ENCODE measurements at regions not wholly inside any gene's neighbourhood (a gene's known extent, or its start where the extent isn't known, plus 50 kb on each side); places are given as distances from the start of the nearest gene placed in this dataset.

DNA sequence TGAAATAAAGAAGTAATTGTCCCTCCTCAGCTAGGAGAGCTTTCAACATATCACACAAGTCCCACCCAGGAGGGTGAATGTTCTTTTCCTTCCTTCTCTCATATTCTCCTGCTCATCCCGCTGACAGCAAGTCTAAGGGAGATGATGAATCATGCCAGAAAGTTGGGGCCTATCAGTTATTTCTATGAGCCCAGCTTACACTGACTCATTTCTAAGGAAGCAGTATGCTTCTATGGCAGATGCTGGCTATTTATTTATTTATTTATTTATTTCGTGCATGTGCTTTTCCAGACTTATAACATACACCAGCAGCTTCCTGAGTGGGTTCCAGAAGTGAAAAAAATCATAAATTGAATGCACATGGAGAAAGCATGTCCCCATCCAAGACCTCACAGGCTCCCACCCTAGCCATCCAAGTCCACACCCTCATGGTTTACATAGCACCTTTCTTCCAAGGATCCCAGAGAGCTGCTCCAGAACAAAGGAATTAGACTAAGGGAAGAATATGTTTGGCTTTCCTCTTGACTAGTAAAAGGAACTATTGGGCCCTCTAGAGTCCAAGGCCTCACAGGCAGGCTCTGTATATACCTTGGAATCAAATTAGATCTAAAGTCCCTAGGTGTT lies 1074.2 kb upstream of the ZEB2 start:
- DNase-seq, result peak; percentile 38

DNA sequence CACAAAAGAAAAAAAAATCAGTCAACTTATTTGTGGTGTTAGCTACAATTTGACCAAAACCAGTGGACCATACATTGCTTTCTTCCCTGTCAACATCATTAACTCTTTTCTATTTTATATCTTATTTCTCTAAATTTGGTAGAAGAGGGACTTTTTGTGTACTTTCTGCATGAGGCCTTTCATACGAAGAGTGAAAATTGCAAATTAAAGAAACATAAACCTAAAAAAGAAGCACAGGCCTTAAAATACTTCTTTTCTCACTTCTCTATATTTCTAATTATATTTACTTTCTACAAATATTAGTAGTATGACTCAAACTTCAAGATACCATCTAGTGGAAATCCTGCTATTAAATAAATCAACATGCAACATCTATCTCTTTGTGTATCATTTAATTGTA lies 1073.4 kb upstream of the ZEB2 start:
- no peak for DNase-seq

DNA sequence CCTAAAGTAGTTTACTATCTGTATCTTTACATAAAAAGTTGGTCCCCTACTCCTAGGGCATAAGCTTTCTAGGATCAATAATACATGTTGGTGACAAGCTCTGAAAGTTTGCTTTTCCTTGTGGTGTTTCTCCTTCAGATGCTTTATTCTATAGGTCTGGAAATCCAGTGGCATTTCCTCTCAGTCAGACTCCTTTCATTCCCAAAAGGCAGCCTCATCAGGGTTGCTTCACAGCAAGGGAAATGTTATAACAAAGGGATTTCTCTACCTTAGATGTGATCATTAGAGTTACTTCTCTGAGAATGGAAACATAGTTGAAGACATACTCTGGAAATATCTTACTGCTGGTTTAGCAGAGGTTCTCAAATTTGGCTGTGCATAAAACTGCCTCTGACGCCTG lies 1072.4 kb upstream of the ZEB2 start:
- no peak for DNase-seq

DNA sequence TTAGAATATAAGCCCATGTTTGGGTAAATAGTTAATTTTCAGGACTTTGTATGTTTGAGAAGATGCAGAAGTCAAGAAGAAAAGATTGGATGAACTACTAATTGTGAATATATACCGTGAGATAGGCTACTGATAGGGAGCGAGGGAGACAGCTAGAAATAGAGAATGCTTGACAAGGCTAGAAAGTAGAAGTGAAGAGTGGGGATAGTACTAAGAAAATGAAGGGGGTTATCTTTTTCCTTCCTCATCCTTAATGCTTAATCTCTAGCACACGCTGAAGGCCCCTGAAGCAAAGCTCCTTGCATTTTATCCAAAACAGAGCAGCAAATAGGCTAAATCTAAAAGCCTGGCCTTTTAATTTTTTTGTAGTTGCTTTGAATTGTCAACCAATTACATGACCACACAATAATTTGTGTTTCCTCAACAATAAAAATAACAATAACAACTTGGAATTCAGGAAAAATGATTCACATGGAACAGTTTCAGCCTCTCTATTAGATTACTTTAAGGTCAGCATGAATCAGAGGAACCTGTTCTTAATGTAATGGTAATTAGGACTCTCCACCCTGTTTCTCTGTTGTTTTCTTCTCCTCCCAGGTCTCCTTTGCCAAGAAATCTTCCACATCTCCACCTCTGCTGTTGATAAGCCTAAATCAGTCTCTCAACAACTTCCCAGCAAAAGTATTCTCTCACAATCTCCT lies 1071.3 kb upstream of the ZEB2 start:
- no peak for DNase-seq

DNA sequence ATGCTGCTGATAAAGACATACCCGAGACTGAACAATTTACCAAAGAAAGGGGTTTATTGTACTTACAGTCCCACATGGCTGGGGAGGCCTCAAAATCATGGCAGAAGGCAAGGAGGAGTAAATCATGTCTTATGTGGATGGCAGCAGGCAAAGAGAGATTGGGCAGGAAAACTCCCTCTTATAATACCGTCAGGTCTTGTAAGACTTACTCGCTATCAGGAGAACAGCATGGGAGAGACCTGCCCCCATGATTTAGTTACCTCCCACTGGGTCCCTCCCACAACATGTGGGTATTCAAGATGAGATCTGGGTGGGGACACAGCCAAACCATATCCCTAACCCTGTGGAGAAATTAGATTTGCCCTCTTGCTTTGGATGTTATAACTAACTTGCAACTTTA lies 1068.0 kb upstream of the ZEB2 start:
- no peak for DNase-seq

DNA sequence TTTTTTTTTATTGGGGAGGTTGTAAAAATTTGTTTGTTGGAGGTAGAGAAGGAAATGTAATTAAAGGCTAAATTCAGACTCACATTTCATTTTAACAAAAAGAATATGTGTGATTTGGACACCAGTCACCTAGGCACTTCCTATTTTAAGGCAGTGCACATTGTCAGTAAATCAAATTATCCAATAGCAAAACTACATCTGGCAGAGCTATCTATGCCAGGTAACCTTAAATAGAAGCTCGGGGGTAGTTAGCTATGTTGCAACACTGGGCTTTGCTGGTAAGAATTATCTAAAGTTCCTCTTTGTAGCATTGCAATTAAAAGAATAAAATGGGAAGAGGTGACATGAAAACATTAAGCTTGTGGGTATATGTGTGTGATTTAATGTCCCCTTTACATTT lies 1064.4 kb upstream of the ZEB2 start:
- DNase-seq, result no peak

DNA sequence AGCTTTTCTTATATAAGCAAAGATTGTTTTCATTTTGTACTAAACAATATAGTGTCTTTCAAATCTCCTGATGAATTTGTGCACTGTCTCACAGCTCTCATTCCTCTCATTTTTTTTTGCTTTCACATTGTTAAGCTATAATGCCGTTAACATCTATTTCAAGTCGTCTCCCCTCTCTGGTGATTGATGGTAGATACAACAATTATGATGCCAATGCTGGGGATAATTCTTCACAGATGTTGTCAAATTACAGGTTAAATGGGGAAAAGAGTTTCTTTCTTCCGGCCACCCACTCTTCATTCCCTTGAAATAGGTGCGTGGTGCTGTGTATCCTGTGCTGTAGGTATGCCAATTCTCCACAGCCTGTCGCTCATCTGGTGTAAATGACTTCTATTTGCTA lies 1053.7 kb upstream of the ZEB2 start:
- no peak for DNase-seq

DNA sequence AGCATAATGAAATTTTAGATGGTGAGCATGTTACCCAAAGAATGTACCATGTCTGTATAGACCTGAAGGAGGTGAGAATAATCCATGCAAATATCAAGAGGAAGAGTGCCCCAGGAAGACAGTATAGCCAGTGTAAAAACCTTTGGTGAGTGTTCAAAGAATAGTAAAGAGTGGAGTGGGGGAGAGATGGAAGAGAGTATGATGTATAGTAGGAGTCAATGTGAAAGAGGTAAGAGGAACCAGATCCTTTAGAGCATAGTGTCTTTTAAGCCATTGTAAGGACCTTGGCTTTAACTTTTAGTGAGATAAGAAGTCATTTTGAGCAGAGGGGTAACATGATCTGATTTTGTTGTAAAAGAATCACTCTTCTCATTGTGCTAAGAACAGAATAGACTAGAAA lies 1052.3 kb upstream of the ZEB2 start:
- no peak for DNase-seq

DNA sequence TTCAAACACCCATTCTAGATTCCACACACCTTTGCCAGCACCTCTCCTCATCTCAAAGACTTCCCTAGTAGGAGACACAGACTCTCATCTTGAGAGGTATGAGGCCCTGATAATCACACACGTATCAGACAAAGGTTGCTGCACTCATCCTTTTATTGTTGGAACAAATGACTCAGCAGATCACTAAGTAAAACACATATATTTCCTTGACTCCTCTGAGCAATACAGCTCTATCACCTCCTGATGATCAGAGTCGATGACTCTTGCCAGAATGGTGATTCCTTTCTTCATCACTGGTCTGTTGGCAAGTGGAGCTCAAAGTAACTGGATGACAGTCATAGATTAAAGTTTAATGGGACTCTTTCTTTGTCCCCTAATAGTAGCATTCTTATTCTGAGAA lies 1049.2 kb upstream of the ZEB2 start:
- no peak for DNase-seq

DNA sequence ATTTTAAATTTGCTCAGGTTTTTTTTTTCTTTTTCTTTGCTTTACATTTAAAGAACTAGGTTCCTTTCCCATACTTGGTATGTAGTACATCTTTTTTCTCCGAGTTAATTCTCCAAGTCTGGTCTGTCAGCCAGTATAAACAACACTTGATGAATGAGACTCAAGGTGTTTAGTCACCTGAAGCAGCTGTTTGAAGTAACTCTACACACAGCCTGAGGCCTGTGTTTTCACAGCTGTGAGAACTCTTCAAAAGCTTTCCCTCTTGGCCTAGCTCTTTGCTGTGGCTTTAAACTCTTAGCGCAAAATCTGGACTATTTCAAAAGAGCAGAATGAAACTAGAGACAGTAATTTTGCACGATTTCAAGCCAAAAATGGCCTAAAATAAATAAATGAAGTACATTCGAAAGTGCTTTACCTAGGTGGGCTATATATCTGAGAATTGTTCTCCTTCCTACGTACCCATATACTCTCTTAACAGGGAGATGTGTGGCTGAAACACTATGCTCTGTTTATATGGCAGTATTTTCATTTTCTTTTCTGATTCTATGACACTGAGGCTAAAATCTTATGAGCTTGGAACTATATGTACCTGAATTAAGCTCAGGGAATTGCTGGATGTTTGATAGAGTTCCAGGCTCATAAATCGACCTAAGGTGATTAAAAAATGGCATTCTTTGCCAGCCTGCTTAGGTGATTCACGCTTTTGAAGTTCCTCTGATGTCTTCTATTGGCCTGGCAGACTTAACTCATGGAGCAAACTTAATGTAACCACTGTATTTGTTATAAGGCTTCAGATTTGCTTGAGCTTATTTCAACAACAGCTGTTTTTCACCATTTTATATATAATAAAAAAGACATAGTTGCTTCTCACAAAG lies 1044.1 kb upstream of the ZEB2 start:
- DNase-seq, result peak; percentile 54

DNA sequence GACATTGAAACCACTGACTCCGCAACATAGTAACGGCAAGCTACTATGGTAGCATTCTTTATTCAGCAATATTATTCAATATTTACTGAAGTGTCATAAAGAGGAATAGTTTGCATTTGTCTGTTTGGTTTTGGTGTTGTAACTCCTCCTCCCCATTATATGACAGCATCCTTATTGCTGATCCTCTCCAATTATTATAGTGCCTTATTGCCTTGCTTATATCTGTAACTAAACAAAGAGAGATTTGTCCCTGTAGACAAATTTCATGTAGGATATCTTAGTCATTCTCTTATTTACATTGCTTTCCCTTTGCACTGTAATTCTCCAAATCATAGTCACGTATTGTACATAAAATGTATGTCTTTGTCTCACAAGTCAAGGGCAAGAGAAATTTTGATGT lies 1041.2 kb upstream of the ZEB2 start:
- no peak for DNase-seq

DNA sequence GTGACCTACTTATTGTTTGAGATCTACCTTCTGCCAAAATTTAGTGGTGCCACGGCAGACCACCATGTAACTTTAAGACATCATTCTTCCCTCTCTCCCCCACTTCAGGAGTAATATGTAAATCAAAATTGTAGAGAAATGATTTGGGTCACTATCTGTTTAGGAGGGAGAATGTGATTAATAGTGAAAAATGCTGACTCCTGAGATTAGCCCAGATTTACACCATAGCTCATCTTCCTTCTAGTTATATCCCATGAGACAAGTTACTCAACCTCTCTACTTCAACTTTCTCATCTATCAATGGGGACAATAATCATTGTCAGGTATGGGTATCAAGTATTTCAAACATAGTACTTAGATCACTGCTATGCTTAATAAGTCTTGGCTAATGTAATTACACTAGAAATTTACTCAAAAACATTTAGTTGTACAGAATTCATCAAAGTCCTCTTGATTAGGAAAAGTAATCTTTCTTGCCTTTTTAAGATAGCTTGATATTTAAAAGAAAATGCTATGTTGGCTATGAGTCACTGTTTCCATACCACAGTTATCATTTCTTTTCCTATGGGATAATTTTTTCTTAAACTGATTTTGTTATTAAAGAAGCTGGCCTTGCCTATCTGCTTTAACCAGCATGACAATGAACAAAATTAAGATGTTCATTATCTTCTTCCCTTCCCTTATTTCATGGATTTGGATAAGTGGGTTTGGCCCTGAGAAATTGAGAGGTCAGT lies 1038.9 kb upstream of the ZEB2 start:
- no peak for DNase-seq

DNA sequence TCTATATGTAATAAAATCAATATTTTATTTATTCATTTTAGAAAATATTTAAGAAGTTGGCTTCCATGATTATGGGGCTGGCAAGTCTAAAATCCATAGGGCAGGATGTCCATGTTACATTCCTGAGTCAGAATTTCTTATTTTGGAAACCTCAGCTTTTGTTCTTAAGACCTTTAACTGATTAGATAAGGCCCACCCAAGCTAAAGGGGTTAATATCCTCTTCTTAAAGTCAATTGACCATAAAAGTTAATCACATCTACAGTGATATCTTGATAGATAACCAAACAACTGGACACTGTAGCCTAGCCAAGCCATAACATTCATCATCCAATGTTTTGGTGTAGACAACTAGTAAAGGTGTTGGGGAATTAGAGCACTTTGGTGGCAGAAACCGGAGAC lies 1035.4 kb upstream of the ZEB2 start:
- DNase-seq, result no peak

DNA sequence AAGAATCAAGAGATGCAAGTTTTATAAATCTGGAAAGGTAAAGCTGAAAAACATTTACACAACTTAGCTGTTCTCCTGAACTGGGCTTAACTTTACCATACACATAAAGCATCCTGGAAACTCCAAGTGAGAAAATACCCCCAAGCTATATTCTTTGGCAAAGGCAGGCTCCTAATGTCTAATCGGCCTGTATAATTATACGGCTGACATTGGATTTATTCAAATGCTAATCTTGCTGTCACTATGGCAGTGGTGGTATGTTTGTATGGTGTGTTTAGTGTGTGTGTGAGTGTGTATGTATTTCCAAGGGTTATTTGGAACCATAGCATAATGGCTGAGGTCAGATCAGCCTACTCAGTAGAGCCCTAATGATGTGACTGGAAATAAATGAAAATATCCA lies 1031.8 kb upstream of the ZEB2 start:
- peak; percentile 20 for DNase-seq

DNA sequence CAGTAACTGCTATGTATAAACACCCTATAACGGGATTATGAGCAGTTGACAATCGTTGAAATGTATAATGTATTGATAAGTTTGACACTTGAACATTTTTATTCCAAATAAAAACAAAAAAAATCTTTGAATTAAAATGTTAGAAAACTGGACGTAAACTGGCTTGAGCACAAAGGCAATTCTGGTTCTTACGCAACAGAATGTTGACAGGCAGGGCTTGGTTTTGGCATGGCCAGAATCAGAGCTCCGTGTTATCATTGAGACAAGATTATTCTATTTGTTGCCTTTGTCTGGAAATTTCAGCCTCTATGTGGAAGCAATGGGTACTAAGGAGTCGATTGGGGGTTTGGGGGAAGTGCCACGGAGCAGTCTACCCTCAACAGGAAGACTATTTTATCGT lies 1028.6 kb upstream of the ZEB2 start:
- DNase-seq, result no peak

DNA sequence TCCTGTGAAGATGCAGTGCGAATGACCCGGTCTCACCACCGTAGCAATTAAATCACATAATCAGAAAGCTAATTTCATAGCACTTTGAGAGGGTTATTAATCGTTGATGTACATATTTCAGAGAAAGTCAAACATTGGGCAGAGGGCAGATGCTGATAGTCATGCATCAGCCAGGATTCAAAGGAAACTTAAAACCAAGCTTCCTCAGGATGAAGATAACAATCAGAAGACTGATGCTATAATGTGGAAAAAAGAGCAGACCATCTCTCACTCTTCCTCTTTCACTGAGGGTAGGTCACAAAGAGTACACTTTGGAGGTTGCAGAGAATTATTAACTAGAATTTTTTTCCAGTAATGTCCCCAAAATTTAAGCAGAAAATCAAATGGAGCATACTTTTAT lies 1027.7 kb upstream of the ZEB2 start:
- no peak for DNase-seq

DNA sequence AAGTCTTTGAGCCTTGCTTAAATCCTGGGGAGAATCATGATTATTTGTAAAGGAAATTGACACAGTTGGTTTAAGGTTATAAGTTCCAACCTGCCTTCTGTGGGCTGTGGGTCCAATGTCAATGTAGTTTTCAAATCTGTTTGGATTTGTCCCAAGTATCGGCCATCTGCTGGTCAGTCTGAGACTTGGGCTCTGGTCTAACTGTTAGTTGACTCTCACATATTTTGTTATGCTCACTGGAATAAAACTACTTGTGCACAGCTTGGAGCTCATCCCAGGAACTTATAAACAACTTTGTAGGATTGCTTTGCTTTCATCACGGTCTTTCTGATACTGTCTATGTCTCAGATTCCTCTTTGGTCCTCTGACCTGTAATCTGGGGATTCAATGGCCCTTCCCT lies 1026.2 kb upstream of the ZEB2 start:
- DNase-seq, result no peak

DNA sequence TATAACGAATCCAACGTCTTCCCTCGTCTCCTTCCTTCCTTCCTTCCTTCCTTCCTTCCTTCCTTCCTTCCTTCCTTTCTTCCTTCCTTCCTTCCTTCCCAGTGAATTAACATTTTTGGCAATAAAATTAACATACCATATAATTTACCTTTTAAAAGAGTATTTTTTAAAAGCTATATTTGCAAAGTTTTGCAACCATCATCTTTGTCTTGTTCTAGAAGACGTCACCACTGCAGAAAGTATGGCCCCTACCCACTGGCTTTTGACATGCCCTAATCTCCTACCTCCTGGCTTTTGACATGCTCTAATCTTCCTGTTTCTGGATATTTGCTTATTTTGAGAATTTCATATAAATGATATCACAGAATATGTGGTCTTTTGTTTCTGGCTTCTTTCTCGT lies 1023.9 kb upstream of the ZEB2 start:
- DNase-seq, result no peak

DNA sequence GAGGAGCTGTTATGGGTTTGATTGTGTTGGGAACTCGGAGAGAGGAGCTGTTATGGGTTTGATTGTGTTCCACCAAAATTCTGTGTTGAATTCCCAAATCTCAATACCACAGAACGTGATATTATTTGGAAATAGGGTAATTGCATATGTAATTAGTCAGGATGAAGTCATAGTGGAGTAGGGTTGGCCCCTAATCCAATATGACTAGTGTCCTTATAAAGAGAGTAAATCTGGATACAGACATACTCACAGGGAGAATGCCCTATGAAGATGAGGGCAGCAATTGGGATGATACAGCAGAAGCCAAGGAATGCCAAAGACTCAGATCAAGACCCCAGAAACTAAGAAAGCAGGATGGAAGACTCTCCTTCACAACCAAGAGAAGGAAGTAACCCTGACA lies 1023.2 kb upstream of the ZEB2 start:
- DNase-seq, result no peak

DNA sequence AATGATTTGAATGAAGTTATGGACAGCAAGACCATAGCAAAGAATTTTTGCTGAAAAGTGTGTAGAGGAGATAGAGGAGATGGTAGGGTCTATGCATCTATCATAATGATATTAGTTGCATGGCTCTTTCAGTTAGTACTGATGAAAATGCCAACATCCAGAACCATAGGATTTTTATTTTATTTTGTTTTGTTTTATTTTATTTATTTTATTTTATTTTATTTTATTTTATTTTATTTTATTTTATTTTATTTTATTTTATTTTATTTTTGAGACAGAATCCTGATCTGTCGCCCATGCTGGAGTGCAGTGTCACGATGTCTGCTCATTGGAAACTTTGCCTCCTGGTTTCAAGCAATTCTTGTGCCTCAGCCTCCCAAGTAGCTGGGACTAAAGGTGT lies 1021.1 kb upstream of the ZEB2 start:
- DNase-seq, result no peak

DNA sequence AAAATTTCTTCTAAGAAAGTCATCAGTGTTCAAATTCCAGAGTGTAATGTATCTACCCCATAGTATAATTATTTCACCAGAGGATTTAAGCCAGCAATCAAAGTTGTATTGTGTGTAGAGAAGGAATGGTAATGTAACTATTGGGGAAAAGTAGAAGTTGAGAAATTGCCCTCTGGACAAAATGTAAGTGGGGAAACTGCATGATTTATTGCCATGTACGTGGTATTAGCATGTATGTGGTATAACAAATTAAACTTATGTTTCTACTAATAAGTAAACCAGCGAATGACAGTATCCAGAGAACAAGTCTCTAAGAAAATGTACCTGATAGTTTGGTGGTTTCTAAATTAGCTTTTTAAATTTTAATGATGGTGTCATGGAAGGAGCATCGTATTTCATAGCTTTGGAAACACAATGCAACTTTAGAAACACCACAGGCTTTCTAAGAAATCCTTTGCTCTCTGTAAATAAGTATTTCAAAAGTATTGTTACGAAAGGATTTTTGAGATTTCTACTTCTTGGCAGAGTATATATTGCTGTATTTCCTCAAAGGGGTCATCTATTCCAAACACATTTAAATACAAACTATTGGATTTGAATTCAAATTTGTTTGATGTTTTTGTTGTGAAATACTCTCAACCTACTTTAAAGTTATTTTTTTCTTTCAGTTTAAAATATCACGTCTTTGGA lies 1018.9 kb upstream of the ZEB2 start:
- DNase-seq, result no peak

DNA sequence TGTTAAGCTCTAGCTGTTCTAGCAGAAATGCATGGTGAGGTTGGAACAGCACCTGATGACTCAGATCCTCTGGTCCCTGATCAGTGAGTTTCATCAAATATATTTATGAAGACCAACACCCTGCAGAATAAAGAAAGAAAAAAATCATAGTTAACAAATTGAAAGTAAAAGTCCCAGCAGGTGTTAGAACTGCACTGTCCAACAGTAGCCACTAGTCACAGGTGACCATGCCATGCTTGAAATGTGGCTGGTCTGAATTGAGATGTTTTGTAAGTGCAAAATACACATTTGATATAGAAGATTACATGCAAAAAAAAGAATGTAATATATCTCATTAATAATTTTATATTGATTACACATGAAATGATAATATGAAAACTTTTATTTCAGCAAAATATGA lies 1010.7 kb upstream of the ZEB2 start:
- no peak for DNase-seq

DNA sequence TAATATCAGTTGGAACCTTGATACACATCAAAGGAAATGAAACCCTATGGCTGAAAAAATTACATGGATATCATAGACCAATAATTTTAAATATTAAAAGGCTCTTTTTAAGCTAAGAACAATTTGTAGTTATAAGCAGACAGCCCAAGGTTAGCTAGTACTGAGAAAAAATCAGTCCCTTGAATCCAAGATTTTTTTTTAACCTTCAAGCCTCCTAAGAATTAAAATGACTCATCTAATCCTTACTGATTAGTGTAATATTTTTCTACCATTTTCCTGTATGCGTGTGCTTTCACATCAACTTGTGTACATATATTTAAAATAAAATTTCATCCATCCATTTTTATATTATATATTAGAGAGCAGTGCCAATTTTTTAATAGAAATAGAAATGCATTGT lies 1004.9 kb upstream of the ZEB2 start:
- no peak for DNase-seq
